GM19324 (cell line): ENCODE measurements at regions not wholly inside any gene's neighbourhood (a gene's known extent, or its start where the extent isn't known, plus 50 kb on each side); places are given as distances from the start of the nearest gene placed in this dataset.

Experiments used
- ATAC-seq: cut with Tn5 transposase; IDR thresholded peaks from one replicate; pipeline ENCODE4 v1.9.1; 2021; ENCODE audit warnings: mild to moderate bottlenecking, moderate library complexity; ENCODE audit not compliant: unreplicated experiment, low FRiP score

DNA sequence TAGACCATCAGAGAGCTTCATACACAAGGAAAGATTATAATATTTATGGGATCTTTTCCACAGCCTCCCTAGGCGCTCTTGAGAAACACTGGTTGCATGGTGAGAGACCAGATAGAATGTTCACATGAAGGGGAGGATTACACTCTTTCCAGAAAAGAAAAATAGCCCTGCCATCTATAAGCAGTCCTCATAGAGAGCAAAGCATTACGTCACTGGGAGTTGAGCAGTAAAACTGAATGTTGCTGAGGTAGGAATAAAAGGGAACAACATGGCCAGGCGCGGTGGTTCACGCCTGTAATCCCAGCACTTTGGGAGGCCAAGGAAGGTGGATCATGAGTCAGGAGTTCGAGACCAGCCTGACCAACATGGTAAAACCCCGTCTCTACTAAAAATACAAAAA, 1934.3 kb downstream of the SUCLG1 start:
- no peak for ATAC-seq

DNA sequence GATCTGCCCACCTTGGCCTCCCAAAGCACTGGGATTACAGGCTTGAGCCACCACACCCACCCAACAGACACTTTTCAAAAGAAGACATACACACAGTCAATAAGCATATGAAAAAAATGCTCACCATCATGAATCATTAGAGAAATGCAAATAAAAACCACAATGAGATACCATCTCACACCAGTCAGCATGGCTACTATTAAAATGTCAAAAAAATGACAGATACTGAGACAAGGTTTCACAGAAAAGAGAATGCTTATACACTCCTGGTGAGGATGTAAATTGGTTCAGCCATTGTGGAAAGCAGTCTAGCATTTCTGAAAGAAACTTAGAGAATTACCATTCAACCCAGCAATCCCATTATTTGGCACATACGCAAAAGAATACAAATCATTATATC, 1947.2 kb downstream of the SUCLG1 start:
- no peak for ATAC-seq

DNA sequence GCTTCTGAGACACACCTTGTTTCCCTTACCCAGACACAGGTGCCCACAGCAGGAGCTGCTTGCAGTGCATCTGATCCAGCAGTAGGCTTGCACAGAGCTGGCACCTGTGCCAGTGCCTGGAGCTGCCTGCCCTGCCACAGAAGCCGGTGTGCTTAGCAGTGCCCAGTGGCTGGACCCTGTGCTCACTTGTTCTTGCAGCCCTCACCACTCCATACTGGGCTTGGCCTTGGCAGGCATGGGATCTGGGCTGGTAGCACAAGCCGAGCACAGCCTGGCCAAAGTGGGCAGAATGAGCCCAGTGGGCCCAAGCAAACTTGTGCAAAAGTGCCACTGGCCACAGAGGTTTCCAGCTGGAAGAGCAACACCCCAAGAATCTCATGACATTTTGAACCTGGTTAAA, 1950.4 kb downstream of the SUCLG1 start:
- no peak for ATAC-seq

DNA sequence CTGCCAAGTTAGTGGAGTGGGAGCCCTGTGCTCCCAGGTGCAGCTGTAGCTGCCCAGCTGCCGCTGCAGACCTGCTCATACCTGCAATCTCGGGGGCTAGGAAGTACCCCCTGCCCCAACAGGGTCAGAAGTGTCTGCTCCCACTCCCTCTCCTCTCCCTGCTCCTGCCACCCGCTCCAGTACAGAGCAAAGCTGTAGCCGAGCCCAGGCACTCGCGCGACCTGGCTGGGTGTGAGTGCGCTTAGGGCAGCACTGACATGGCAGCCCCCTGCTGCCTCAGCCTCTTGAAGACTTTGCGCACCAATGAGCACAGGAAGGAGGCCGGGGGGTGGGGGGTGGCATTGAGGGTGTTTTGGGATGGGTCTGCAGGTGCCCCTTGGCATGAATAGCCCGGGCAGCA, 1951.4 kb downstream of the SUCLG1 start:
- no peak for ATAC-seq

DNA sequence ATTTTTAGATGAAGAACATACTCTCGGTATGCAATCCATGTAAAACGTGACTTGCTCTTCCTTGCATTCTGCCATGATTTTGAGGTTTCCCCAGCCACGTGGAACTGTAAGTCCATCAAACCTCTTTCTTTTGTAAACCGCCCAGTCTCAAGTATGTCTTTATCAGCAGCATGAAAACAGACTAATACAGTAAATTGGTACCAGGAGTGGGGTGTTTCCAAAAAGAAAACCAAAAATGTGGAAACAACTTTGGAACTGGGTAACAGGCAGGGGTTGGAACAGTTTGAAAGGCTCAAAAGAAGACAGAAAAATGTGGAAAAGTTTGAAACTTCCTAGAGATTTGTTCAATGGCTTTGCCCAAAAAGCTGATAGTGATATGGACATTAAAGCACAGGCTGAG, 1957.9 kb downstream of the SUCLG1 start:
- ATAC-seq = no peak

DNA sequence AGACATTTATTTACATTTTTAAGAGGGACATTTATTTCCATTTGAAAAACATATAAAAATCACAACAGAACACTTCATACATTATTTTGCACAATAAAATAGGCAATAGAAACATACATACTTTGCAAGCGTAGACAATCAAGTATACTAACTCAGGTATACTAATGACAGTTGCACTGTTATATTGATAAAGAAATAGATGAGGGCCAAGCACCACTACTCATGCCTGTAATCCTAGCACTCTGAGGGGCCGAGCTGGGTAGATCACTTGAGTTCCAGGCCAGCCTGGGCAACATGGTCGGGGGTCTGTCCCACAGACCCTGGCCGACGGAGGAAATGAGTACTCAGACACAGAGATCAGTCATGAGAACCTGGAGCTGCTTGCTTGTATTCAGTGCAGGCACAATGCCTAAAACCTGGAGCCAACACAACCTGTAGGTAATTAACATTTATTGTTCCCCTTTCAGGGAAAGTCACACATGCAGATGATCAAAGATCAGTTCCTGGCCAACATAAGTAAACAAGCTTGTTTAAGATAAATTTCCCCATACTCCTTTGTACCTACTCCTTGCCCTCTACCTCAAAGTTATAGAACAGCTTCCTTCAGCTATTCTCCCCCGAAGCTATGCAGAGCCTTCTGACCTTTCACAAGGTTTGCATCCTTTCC, 1960.2 kb downstream of the SUCLG1 start:
- ATAC-seq = no peak

DNA sequence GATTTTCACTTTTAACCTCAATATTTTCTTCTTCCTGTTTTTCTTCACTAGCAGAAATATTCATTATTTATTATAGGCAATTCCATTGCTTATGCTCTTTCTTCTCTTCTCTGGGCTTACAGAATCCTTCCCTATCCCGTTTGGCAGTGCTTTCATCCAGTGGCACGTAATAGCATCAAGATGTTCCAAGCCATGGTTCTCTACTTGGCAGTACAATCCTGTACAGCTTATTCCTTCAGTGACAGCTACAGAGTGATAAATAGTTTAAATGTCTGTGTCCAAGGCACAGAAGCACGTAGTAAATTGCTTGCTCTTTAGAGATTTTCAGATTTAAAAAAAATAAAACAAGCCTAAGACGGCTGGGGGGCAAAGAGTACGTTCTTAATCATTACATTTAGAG, 1964.3 kb downstream of the SUCLG1 start:
- no peak for ATAC-seq

DNA sequence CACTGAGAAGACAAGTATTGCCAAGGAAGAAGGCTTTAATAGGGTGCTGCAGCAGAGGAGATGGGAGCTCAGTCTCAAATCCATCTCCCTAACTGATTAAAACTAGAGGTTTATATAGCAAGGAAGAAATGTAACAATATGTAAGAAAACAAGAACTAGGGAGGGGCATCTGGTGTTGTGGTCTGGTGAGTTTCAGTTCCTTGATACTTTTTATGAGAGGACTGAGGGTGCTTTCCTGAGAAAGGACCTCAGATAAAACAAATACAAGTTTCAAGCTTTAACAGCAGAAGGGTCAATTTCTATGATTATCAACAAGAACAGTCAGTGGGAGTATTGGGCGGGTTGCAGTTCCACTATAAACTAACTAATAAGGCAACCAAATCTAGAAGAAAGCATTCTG, 1967.5 kb downstream of the SUCLG1 start:
- ATAC-seq = no peak

DNA sequence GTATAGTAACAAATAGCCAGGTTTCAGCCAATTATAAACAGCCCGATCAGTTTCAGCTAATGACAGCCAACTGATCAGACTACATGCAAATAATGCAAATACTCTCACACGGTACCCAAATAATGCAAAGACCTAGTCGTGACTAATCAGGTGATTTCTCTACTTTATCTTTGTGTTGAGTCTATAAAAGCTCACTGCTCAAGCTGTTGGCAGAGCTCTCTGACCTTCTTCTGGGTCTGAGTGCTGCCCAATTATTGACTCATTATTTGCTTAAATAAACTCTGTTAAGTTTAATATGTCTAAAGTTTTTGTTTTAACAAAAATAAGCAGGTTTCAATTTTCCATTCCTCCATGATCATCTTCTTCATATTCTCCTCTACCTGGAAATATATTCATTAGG, 1971.7 kb downstream of the SUCLG1 start:
- ATAC-seq = no peak

DNA sequence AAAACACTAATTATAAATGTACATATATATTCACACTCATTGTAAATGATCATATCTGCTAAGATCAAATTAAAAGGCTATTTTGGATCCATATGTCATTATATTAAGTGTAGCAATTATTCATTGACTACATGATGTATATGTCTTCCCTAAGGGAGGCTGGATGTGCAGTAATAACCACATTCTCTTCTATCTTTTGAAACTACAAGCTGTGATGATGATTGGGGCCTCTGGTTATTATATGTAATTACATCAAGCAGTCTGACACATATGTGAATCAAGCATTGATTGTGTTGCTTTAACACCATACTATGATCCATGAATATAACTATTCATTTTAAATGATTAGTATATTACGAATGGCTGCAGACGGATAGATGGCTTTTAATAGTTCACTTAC, 1973.4 kb downstream of the SUCLG1 start:
- ATAC-seq = no peak

DNA sequence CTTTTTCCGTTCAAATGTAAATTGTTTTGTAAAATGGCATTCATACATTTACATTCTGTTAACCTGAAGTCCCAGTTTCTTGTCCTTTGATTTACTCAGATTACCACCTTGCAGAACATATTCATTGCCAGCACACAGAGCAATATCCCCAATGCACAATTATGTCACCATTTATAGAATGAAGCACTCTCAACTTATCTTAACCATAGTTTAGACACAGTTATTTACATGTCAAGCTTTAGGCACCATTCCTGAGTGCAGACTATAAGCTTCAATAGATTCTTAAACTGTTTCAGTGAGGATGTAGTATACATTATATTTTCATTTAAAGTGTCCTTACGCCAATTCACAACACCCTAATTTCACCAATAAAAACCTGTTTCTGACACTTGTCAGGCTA, 1977.9 kb downstream of the SUCLG1 start:
- no peak for ATAC-seq

DNA sequence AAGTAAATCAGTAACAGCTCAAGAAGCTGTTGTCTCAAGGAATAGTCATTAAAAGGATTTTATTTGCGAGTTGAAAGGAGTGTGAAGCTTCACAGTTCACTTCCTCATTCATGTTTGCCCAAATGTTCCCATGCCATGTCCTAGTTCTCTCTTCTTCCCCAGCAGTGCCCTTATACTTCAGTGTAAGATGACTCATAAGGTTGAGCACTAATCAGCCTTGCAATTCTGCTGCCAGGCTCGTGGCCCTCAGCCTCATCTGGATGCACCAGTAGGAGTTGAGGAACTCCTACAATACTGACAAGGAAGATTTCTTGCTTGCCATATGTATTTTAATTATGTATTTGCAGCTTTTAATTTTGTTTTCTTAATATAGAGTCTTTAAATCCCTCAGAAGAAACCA, 1980.4 kb downstream of the SUCLG1 start:
- ATAC-seq = no peak

DNA sequence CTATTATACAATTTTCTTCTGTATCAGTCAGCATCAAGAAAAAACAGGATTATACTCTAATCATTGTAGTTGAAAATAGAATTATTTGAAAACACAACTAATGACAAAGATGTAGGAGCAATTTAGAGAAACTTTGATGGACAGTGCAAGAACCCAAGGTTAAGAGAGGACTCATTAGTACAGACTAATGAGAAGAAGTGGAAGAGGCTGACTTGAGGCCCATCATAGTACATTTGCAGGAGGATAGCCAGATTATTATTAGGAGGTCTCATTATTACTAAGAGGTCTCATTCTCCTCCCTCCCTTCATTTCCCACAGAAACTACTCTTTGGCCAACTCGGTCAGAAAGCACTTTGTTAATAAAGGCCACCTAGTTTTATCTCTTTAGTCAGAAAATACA, 1983.0 kb downstream of the SUCLG1 start:
- ATAC-seq = no peak

DNA sequence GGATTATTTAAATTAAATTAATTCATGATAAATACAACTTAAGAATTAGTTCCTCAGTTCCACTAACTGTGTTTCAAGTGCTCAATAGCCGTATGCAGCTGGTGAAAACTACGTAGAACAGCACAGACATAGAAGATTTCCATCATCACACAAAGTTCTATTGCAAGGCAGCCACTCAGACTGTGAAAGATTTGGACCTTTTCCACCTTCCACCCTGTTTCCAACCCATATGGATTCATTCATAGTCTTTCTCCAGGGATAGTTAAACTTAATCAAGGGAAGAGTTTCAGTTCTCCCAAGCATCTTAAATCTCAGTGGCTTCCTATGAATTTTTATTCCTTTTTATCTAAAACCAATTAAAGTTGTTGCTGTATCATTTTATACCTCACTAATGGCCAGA, 2030.8 kb downstream of the SUCLG1 start:
- no peak for ATAC-seq

DNA sequence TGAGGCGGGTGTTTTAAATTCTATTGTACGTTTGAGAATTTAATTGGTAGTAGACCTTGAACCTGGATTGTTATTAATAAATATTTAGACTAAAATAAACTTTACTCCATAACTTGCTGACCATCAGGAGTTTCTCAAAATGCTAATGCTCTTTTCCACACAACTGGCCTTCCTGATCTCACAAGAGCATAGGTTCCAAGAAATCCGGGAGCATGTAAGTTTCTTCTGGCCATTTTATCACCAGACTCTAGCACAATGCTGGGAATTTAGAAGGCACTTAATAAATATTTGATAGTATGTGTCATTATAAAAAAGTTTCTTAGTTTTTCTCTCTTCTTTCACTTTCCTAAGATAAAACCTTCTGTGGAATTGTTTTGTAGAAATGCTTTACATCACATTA, 2047.1 kb downstream of the SUCLG1 start:
- no peak for ATAC-seq

DNA sequence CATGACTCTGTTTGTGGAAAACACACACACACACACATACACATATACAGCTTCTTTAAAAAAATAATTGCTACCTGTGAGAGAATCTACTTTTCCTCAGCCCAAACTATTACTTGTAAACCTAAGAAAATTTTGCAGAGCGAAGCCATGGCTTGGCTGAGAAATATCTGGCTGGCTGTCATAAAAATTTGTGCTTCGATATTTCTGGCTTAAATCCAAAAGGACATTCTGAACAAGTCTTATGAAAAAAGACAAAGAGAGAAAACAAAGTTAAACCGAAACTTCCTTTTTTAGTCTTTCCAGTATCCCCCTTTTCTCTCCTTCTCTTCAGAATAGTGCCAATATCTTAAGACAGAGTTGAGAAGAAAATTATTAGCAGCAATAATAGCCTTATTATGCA, 2048.0 kb downstream of the SUCLG1 start:
- no peak for ATAC-seq

DNA sequence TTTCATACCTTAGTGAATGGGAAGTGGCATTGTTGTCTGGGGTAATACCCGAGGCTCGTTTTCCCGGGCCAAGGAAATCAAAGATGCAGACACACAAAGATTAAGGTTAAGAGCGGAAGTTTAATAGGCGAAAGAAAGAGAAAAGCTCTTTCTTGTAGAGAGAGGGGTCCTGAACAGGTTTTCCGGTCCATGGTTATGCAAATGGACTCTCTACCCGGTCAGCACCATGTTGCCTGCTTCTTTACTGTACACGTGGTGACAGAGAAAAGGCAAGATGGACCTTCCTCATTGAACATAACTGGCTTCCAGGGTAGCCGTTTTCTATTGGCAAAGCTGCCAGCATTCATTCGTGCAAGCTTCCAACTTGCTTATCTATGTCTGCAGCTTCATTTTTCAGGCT, 2063.5 kb downstream of the SUCLG1 start:
- no peak for ATAC-seq

DNA sequence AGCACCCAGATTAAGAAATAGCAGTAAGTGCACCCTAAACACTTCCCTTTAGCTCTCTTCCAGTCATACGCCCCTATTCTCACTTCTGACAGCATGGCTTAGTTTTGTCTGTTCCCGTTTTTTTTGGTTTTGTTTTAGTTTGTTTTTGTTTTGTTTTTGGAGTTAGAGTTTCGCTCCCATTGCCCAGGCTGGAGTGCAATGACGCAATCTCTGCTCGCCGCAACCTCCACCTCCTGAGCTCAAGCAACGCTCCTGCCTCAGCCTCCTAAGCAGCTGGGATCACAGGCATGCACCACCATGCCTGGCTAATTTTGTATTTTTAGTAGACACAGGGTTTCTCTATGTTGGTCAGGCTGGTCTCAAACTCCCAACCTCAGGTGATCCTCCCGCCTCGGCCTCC, 2067.7 kb downstream of the SUCLG1 start:
- ATAC-seq = no peak

DNA sequence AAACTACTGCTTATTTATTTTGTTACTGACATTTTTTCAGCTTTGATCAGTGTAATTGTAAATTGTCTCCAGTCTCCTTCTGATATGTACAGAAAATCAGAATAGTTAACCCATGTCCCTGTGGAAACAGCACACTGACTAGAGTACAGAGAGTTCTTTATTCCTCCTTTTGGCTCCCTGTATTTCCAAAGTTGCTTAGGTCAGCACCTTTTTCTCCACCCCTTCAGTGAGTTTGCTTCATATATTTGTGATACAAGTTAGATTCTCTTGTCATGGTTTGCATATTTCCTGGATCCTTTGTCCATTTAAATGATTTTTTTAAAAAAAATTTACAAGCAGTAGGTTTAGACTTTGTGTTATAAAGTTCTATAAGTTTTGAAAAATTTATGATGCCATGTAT, 2051.1 kb upstream of the LRRTM1 start:
- no peak for ATAC-seq

DNA sequence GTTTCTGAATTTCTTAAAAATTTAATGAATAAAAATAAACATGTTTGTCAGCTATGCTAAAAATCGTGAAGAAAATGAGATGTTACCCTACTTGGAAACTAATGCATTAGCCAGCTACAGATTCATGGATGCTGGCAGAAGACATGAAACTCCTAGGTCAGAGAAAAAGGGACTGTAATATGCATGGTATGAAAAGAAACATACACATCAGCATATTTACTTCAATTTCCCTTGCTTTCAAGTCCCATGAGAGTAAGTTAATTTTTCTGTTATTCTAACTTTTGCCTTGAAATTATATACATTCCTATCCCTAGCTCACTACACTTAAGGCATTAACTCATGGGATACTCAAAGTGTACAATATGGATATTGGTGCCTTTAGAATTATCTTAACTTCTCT, 2041.4 kb upstream of the LRRTM1 start:
- ATAC-seq = no peak

DNA sequence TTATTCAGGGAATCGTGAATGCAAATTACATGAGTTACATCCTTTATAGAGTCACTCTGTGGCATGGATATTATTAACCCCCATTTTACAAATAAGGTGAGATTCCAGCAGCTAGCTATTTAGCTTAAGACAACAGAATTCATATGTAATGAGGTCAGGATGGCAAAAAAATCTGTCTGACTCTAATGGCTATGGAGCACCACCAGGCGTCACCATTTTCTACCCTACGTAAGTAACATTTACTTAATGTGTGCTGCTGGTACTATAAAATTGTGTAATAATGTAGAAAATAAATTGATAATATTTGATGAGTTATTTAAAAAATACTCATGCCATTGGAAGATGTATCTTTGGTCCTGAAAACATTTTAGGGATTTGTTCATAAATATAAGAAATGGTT, 2040.1 kb upstream of the LRRTM1 start:
- no peak for ATAC-seq

DNA sequence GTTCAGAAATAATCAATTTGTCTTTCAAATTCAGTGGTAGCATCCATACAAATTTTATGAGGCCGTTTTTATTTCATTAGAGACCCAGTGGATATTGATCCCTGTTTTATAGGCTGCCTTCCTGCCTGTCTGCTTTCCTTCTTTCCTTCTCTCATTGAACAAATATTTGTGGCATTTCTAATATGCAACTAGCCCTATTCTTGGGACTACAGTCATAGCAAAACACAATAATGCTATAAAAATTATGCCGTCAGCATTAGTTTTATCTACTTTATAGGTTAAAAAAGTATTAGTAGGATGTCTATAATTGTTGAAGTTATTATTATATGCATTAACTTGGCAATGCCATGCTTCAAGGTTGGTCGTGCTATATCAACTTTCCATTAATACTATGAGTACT, 2037.8 kb upstream of the LRRTM1 start:
- no peak for ATAC-seq

DNA sequence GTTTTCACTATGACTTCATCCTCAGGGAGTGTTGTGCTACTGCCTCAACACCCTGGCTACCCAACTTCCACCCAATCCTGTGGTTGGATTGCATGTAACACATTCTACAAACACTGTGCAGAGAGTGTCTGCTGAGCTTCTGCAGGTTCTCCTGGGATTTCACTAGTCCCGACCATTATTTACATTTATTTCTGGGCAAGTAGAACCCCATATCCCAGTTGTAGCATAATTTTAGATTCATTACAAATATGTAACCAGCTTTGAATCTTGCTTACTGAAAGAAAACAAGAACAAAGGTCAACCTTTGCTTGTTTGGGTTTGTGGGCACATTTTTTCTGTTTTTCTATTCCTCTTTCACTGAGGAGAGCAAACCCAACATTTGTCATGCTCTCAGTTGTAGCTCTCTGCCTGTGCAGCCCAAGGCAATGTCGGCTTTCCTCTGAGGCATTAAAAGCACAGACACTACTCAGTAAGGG, 2036.1 kb upstream of the LRRTM1 start:
- ATAC-seq = no peak
